Stimulated activated CD8-positive, alpha-beta memory T cell treated with anti-CD3 and anti-CD28 coated beads, Interleukin-15, amount 100 ng/mL, for 48 hours (primary cell): ENCODE measurements at regions not wholly inside any gene's neighbourhood (a gene's known extent, or its start where the extent isn't known, plus 50 kb on each side); places are given as distances from the start of the nearest gene placed in this dataset.

ENCODE experiments used
- DNase-seq, 2 donors: peaks; one replicate each; pipeline ENCODE4 v3.0.0-alpha.2; 2020; ENCODE audit warnings: low read depth in 2 of 2

DNA sequence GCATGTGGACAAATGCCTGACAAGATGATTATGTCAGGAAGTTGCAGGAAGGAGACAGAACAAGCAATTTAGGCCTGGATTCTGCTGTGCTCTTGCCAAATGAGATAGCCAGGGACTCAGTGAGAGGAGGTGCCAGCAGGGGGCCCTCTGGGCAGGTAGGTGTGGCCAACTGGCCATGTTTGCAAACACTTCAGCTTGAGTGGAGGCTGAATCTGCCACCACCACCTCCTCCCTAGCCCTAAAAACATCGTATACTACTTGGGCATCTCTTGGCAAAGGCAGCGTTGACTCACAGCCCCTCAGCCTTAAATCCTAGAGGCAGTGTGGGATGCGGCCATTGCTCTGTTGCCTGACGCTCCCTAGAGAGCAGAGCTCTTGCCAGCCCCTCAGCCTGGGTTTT is 95.1 kb upstream of the PLET1 start:
- DNase-seq: no peak

GRCh38 chr11:112357488-112357887 is 96.8 kb upstream of the PLET1 start:
- DNase-seq: no peak

DNA sequence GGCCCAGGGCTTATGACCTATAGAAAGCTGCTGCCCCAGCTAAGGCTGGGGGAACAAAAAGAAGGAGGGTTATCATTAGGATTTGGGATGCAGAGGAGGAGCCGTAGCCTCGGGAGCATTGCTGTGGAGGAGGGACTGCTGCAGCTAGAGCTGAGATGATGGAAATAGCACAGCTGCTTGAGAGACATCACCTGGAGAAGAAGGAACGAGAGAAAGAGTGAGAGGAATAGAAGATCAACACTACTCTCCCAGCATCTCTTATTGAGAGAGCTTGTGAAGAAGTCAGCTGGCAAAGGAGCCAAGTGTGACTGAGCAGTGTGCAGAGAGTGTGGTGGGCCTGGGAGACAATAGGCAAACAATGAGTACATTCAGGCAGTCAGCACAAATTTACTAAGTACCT is 100.7 kb upstream of the PLET1 start:
- no peak for DNase-seq

DNA sequence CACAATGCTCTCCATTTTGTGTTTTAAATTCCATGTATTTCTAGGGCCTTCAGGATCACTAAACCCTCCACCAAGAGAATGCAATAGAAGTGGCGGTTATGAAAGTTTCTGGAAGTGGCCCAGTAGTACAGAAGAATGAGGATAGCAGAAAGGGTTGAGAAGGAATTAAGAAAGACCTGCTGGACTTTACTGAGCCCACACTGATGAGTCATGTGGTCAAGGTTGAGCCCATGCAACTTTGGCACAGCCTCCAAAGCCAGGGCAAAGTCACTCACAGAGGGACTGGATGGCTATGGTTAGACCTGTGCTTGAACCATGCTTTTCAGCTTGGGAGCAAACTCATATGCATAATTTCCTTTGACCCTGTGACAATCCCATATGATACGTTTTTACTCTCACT is 102.9 kb upstream of the PLET1 start:
- DNase-seq: no peak

GRCh38 chr11:112364962-112365481 is 104.4 kb upstream of the PLET1 start:
- no peak for DNase-seq

- DNase-seq: no peak
Measured at GRCh38 chr11:112366012-112366411, 105.4 kb upstream of the PLET1 start.

DNA sequence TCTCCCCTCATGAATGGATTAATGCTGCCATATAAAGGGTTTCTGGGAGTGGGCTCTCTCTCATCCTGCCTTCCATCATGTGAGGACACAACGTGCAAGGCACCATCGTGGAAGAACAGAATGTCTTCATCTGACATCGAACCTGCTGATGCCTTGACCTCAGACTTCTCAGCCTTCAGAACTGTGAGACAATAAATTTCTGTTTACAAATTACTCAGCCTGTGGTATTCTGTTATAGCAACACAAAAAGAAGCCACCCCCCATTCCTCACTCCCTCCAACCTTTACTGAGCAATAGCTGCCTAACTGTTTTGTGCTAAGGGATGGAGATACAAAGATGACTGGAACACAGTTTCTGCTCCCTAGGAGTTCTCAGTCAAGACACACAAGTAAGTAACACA is 106.1 kb upstream of the PLET1 start:
- DNase-seq: no peak

- no peak for DNase-seq
Measured at GRCh38 chr11:112367461-112367860, 106.8 kb upstream of the PLET1 start.

DNA sequence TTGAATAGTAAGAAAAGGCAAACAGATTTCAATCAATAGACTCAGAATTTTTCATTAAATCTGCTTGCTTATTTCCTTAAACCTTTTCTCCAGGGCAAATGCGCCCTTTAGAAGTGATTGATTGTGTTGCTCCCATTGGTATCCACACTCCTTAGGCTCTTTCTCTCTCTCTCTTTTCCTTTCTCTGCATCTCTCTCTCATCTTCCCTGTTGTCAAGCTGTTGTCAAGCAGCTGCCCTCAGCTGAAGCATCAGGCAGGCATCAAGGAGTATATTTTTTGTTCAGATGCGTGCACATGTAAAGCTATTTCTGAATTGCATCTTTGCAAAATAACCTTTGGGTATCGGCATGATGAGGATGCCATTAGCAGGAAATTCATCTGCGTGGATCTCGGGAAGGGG is 107.2 kb upstream of the PLET1 start:
- no peak for DNase-seq

- no peak for DNase-seq
Measured at GRCh38 chr11:112368381-112368780, 107.7 kb upstream of the PLET1 start.

- no peak for DNase-seq
Measured at GRCh38 chr11:112369374-112369773, 108.7 kb upstream of the PLET1 start.

GRCh38 chr11:112369916-112370315 is 109.3 kb upstream of the PLET1 start:
- DNase-seq: no peak

DNA sequence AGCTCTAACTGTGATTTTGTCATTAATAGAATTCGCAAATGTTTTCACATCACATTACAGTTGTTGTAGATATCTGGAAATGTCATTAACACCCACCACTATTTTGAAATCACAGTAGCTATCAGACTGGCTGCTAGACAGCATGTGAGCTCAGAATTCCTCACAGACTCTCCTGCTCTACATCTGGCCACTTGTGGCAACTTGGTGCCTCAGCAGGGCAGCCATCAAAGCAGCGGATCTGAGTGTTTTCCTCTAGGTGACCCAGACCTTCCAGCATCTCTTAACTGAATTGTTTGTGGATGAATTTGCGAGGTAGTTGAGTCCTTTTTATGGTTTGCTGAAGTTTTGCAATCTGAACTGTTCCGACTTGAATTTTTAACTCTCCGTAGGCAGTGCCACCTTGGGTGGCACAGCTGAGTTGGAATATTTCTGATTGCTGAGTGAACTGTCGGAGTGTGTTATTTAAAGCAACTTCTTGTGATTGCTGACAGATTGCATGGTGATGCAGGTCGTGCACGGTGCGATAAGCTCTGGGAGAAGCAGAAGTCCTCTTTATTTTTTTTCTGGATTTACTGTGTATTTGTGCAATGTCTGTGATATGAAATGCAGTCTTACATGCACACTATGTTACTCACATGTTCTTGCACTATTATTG is 114.0 kb upstream of the PLET1 start:
- no peak for DNase-seq

DNA sequence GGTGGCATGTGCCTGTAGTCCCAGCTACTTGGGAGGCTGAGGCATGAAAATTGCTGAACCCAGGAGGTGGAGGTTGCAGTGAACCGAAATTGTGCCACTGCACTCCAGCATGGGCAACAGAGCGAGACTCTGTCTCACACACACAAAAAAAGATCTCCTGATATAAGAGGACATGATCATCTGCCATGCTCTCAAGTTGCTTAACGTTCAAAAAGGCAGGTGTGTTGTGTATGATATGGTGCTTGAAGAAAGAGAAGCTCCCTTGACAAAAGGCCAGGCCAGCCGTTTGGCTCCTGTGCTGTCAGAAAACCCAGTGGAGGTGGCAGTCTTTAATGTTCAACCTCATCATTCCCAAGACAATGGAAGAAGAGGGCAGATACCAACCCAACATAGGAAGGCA is 117.3 kb upstream of the PLET1 start:
- DNase-seq: no peak

DNA sequence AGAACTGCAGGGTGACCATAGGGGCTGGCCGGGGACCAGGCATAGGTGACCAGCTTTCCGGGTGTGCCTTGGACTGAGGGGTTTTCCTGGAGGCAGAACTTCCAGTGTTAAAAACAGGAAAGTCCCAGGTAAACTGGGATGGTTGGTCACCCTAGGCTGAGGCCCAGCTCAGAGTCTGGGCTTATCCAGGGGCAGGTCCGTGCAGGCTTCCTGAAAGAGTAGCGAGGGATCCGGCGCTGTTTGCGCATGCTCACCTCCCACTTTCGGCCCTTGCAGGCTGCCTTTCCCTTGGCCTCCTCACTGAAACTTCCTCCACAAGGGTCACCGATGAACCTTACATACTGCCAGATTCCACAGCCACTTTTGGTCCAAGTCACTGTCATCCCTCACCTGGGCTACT is 119.8 kb upstream of the PLET1 start:
- no peak for DNase-seq

GRCh38 chr11:112381578-112381977 is 120.9 kb upstream of the PLET1 start:
- no peak for DNase-seq

DNA sequence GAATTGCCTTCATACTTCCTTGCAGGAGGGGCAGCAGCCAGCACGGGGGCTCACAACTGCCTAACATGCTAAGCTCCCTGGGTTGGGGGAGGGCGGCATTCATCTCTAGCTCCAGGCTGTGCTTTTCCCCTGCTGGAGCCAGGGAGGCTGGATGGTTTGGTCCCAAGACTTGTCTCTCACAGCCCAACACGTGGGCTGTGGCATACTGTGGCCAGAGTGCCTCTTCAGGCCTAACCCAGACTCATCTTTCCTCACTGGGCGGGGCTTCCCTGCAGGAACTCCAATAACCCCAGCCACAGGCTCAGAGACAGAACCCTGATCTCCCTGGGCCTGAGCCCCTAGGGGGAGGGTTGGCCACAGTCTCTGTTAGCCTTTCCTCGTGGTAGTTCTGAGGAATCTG is 121.9 kb upstream of the PLET1 start:
- no peak for DNase-seq

GRCh38 chr11:112388496-112388895 is 127.8 kb upstream of the PLET1 start:
- DNase-seq: no peak

DNA sequence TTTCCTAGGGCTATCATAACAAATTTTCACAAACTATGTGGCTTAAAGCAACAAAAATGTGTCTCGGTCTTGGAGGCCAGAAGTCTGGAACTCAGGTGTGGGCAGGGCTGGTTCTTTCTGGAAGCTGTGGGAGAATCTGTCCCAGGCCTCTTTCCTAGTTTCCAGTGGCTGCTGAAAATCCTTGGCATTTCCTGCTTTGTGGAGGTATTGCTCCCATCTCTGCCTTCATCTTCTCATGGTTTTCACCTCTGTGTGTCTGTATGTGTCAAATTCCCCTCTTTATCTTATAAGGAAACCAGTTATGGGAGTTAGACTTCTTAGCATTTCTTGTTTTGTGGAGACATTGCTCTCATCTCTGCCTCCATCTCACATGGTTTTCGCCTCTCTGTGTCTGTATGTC is 130.4 kb upstream of the PLET1 start:
- no peak for DNase-seq

- DNase-seq: no peak
Measured at GRCh38 chr11:112392904-112393303, 132.2 kb upstream of the PLET1 start.

DNA sequence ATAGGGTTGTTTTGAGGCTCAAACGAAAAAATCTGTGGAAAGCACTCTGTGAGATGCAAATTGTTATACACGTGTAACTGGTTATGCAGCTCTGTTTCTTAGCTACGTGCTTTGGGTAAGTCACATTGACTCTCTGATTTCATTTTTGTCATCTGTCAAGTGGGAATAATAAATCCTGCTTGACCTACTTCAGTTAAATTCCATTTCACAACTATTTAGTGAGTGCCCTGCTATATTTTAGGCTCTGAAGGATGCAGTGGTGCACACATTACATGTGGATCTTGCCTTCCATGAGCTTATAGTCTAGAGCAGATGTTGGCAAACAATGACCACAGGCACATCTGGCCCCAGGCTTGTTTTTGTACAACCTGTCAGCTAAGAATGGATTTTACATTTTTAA is 133.6 kb upstream of the PLET1 start:
- DNase-seq: no peak

- no peak for DNase-seq
Measured at GRCh38 chr11:112396076-112396475, 135.4 kb upstream of the PLET1 start.

DNA sequence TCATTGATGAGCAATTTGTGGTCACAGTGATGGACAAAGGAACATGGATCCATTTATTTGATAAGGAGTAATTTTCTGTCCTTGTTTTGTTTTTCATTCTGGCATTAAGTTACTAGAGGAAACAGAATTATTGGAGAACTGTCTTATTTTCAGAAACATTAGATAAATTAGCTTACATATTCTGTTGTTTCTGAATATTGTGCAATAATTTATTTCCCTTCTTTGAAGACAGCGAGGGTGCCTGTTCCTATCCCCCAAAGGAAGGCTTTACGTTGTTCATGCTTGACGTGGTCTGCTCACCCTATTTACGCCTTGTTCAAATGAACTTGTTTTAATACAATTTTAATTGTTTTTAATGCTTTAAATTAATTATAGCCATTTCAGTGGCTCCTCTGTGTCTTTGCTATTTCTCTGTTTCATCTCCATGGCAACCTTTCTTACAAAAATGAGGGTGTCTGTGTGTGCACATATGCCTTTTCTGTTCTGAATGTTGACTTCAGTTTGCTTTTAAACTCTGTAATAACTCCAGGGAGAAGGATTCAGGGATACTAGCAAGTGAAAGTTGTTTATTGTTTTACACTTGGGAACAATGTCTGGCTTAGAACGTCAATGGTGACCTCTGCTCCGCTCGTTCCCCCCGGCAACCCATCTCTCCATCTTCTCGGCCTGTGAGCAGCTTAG is 138.3 kb upstream of the PLET1 start:
- DNase-seq: no peak
